VCaP (cell line): ENCODE measurements at regions not wholly inside any gene's neighbourhood (a gene's known extent, or its start where the extent isn't known, plus 50 kb on each side); places are given as distances from the start of the nearest gene placed in this dataset.

Source experiments
- H3K27ac ChIP-seq: fragments of 450-650 bp; 2 replicates; pipeline ENCODE4 v1.5.1; 2017
- TF ChIP-seq, protein P1 (sequence below): fragments of 450-650 bp; conservative IDR thresholded peaks from 2 replicates; pipeline ENCODE4 v1.5.1; 2017; ENCODE audit warnings: mild to moderate bottlenecking, moderate library complexity

DNA sequence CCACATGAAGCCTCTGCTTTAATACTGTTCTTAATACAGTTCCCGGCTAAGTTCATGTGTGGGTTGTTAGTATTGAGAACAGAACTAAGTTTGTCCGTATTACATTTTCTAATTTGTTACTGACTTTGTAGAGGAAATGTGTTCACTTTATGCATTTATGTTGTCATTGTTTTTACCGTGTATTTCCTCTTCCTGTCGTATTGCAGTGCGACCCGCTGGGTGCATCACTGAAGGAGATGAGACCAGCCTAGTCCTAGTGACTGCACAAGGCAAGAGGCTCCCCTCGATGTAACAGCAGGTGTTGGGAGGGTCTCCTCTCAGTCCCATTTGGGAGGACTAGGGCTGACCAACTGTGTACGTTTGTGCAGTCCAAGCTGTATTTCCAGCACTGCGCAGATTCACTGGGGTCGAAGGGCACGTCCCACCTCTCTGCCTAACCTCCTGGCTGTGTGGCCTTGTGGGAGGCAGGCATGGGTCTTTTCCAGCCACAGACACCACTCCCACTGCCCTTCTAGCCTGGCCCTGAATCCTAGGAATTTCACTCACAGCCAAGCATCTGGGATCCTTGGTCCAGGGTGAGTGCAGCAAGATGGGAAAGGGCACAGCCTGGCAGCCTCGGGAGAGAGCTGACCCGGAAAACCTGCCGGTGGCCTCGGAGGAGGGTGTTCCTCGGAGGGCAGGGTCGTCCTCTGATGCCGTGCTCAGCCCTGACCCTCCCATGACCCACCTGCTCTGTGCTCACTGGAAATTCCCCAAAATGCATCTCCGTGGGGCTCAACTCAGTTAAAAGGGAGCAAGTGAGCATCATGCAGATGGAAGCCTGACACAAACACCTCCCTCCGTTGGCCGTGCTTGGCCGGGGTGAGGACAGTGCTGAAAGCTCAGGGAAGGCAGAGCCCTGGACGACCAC lies 63.9 kb upstream of the FAM20C start:
- TF ChIP-seq, protein P1, sequence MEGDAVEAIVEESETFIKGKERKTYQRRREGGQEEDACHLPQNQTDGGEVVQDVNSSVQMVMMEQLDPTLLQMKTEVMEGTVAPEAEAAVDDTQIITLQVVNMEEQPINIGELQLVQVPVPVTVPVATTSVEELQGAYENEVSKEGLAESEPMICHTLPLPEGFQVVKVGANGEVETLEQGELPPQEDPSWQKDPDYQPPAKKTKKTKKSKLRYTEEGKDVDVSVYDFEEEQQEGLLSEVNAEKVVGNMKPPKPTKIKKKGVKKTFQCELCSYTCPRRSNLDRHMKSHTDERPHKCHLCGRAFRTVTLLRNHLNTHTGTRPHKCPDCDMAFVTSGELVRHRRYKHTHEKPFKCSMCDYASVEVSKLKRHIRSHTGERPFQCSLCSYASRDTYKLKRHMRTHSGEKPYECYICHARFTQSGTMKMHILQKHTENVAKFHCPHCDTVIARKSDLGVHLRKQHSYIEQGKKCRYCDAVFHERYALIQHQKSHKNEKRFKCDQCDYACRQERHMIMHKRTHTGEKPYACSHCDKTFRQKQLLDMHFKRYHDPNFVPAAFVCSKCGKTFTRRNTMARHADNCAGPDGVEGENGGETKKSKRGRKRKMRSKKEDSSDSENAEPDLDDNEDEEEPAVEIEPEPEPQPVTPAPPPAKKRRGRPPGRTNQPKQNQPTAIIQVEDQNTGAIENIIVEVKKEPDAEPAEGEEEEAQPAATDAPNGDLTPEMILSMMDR: no peak
- no peak overlapping the region for H3K27ac ChIP-seq

DNA sequence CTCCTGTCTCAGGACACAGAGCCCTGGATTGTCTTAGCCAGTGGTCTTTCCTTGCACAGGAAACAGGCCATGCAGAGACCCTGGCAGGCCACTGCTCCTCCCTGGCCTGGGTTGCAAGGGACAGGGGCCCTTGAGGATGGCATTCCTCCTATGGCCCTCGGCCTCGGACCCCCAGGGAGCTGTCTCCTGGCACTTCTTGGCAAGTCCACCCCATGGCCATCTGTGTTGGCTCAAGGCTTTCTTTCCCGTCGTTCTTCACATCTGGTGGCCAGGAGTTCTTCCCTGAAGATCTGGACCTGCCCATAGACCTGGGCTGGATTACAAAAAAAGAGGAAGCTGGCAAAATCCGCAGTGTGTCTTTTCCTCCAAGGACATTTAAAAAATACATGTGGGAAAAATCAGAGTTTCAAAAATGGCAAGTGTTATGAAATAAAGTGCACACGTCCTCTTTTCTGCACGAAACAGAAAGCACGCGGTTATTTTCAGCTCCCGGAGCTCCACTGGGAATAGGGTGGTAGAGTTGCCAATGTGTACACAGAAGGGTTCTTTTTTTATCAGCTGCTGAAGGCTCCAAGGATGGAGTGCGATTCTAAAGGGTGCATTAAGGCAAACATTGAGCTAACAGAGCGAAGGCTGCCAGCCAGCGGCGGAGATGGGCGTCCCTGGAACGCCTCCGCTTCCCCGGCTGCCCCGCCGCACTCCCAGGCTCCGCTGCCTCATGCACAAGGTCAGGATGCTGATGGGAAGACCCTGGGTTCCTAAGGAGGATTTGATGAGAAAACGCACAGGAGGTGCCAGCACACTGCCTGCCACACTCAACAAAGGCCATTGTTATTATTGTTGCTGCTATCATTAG lies 62.8 kb upstream of the FAM20C start:
- TF ChIP-seq, protein P1: no peak
- H3K27ac ChIP-seq: peak overlapping the region; percentile 25; the same call in 1 of the 2 replicates

DNA sequence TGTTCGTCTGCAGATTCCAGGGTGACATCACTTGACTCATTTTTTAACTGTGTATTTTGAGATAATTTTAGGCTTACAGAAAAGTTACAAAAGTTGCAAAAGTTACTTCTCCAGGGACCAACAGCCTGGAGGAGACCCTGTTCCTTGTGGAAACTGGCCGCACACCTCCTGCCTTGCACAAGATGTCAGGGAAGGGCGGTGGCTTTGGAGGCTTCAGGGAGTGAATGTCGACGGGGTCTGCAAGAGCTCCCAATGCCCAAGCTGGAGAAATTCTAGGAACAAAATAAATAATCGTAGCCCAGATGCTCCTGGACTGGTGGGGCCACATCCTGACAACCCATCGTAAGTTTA lies 62.2 kb upstream of the FAM20C start:
- TF ChIP-seq, protein P1: no peak
- H3K27ac ChIP-seq: peak overlapping the region; percentile 25; the same call in 1 of the 2 replicates

DNA sequence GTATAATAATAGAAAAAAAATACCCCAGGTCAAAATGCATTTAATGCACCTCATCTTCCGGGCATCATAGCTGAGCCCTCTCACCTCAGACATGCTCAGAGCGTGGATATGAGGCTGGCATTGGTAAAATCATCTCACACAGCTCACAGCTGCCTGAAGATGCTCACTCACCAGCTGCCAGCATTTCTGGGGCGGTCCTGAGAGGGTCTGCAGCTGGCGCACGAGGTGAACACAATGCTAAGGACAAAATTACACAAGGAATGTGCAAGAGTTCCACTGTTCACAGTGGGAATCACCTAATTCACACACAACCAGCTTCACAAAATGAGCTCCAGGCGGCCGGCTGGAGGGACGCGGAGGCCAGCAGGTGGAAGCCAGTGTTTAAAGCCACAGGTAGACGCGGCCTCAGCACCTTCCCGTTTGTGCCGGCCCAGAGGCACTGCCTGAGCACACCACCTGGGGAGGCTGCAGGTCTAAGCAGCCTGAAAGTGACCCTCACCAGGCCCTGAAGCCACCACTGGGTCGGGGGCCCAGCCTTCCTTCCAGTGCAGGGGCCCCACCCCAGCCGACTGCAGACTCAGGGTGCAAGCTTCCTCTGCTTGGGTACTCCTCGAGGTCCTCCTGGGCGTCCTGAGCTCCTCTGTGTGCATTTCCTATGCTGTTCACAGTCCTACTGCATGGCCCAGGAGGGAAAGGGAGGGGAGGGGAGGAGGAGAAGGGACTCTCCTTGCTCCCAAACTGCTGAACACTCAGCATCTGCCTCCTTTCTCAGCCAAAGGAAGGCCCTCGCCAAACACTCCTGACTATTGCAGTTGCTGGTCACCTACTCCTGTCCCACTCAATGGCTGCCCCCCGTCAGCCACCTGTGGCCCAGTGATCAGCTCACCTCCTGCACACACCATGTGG lies 61.2 kb upstream of the FAM20C start:
- H3K27ac ChIP-seq: no peak overlapping the region
- TF ChIP-seq, protein P1: no peak

DNA sequence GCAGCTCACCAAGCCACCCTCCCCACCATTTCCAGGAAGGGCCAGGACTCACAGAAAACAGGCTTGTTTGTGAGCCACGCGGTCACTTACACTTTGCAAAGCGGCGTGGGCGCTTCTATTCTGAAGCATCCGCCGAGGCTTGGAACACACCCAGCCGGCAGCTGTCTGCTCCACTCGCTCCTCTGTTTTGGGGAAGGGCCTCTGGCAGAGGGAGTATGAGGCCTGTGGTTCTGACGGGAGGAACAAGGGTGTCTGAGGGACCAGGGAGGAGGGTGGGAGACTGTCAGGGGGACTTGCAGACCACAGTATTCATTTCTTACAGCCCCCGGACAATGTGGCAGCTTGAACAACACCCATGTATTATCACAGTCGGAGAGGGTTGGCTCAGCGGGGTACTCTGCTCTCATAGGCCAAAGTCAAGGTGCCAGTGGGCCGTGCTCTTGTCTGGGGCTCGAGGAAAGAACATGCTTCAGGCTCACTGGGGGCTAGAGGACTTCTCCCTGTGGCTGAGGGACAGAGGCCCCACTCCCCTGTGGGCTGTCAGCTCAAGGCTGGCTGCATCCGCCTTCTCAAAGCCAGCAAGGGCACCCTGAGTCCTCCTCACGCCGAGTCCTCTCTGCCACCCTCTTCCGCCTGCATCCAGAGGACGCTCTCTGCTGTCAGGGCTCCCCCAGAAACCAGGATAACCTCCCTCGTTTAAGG lies 60.4 kb upstream of the FAM20C start:
- no peak overlapping the region for H3K27ac ChIP-seq
- TF ChIP-seq, protein P1: no peak

DNA sequence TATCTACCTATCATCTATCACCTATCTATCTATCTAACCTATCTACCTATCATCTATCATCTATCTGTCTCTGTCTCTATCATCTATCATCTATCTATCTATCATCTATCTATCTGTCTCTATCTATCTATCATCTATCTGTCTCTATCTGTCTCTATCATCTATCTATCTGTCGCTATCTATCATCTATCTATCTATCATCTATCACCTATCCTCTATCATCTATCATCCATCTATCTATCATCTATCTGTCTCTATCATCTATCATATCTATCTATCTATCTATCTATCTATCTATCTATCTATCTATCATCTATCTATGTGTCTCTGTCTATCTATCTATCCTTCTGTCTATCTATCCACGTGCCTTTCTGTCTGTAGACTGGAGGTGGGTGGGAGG lies 59.5 kb upstream of the FAM20C start:
- H3K27ac ChIP-seq: no peak overlapping the region
- TF ChIP-seq, protein P1: no peak
